ENCODE measurements at regions not wholly inside any gene's neighbourhood (a gene's known extent, or its start where the extent isn't known, plus 50 kb on each side); places are given as distances from the start of the nearest gene placed in this dataset.

- H2BK120ac ChIP-seq (replicated peaks; ENCODE audit: low read depth, low read length) = no peak overlapping the region
- H3K36me3 ChIP-seq (ENCODE audit: control insufficient read depth in 2 of 4, insufficient read depth in 4 of 4, low read length in 3 of 4) = no peaks in the 10 kb centered on the region
- H3K18ac ChIP-seq (ENCODE audit: extremely low read depth, low read length) = no peak overlapping the region
- H3K79me2 ChIP-seq (ENCODE audit: control insufficient read depth in 1 of 2, insufficient read depth in 2 of 2, low read length in 2 of 2) = no peaks in the 10 kb centered on the region
- no peak overlapping the region for H2BK15ac ChIP-seq (ENCODE audit: low read length)
- H4K20me1 ChIP-seq (replicated peaks in 1 of 2; ENCODE audit: control insufficient read depth in 1 of 2, insufficient read depth in 2 of 2, low read length in 2 of 2) = no peaks in the 10 kb centered on the region
- no peak overlapping the region for H4K91ac ChIP-seq (replicated peaks; ENCODE audit: insufficient read length, low read length)
- H2BK20ac ChIP-seq (ENCODE audit: low read length) = no peak overlapping the region
- H3K4ac ChIP-seq (replicated peaks; ENCODE audit: insufficient read length, low read depth, low read length) = no peak overlapping the region
- no peak overlapping the region for H2AK5ac ChIP-seq (ENCODE audit: low read depth, low read length)
- H3K14ac ChIP-seq (ENCODE audit: insufficient read length) = no peak overlapping the region
- H3K9me3 ChIP-seq (ENCODE audit: insufficient read depth in 2 of 2, low read depth in 1 of 2, low read length in 1 of 2) = no peaks in the 10 kb centered on the region
- ChIA-PET CTCF (ENCODE audit: partially characterized antibody) (interaction anchor here (0.7 kb wide), 1 partner anchor 18 kb away, joined by 4 read pairs; no protein-coding TSS in a partner anchor), POLR2A (ENCODE audit: partially characterized antibody) (no interaction called here)
- no peaks in the 10 kb centered on the region for H3K79me1 ChIP-seq (ENCODE audit: low read depth, low read length)
- FAIRE-seq (no peak), DNase-seq (ENCODE audit: low read depth in 1 of 2, low spot score in 2 of 2) (no peak)
- no peak overlapping the region for H3K9ac ChIP-seq (replicated peaks in 1 of 4; ENCODE audit: extremely low read depth in 1 of 4, low read depth in 3 of 4, low read length in 3 of 4)
- H3K4me1 ChIP-seq (replicated peaks in 1 of 4; ENCODE audit: control insufficient read depth in 3 of 4, insufficient read depth in 4 of 4, low read length in 3 of 4) = peaks cover 4 to 8% (median 5%) of the 10 kb centered on the region in 4 experiments; a peak in 4 of 7 replicates
- TF ChIP-seq SP4 (IDR thresholded peaks at IDR 0.05; ENCODE audit: low read length) (no peak), EP300 (IDR thresholded peaks at IDR 0.05; ENCODE audit: borderline replicate concordance in 1 of 2, low read depth in 2 of 2, low read length in 2 of 2) (no peak), TBP (IDR thresholded peaks at IDR 0.05; ENCODE audit: low read depth, low read length) (no peak), GABPA (IDR thresholded peaks at IDR 0.05; ENCODE audit: borderline replicate concordance, insufficient read depth, low read length) (no peak), SIRT6 (IDR thresholded peaks at IDR 0.05; ENCODE audit: low read length) (no peak), POLR2A (IDR thresholded peaks at IDR 0.05; ENCODE audit: control extremely low read depth in 1 of 2, low read depth in 2 of 2, low read length in 2 of 2) (no peak), RBBP5 (IDR thresholded peaks at IDR 0.05; ENCODE audit: borderline replicate concordance, low read depth, low read length) (no peak), CHD2 (IDR thresholded peaks at IDR 0.05; ENCODE audit: low read length) (no peak), BRCA1 (IDR thresholded peaks at IDR 0.05; ENCODE audit: low read depth, low read length) (no peak), CBX8 (IDR thresholded peaks at IDR 0.05; ENCODE audit: borderline replicate concordance, low read depth, low read length) (no peak), KDM5A (IDR thresholded peaks at IDR 0.05; ENCODE audit: low read length) (no peak), CBX5 (IDR thresholded peaks at IDR 0.05; ENCODE audit: low read depth, low read length) (no peak), TCF12 (IDR thresholded peaks at IDR 0.05; ENCODE audit: low read depth, low read length) (no peak)
- TF ChIP-seq, protein P1, sequence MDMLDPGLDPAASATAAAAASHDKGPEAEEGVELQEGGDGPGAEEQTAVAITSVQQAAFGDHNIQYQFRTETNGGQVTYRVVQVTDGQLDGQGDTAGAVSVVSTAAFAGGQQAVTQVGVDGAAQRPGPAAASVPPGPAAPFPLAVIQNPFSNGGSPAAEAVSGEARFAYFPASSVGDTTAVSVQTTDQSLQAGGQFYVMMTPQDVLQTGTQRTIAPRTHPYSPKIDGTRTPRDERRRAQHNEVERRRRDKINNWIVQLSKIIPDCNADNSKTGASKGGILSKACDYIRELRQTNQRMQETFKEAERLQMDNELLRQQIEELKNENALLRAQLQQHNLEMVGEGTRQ (IDR thresholded peaks at IDR 0.05; ENCODE audit: low read length) = no peak
- WGBS, 2 experiments (ENCODE audit: extremely low coverage in 1 of 2, insufficient coverage in 1 of 2, insufficient read length in 1 of 2, insufficient replicate concordance in 2 of 2, low coverage in 1 of 2, low lambda C conversion rate in 2 of 2, missing lambda C conversion rate in 1 of 2) = 100% methylated on average over 1 of the region's 1 CpG; no CpG with 5 or more reads in 1 of the 2 experiments
- no peaks in the 10 kb centered on the region for H3K23me2 ChIP-seq (ENCODE audit: low read depth, low read length)
- no peak overlapping the region for H4K8ac ChIP-seq (ENCODE audit: extremely low read depth, insufficient read depth, low read length)
- no peak overlapping the region for H3K23ac ChIP-seq (ENCODE audit: insufficient read length)
- H2BK5ac ChIP-seq (ENCODE audit: low read depth, low read length) = no peak overlapping the region
- H3K27me3 ChIP-seq (replicated peaks in 1 of 4; ENCODE audit: control insufficient read depth in 3 of 4, extremely low read depth in 1 of 4, insufficient read depth in 3 of 4, low read length in 3 of 4) = no peaks in the 10 kb centered on the region
- H3K27ac ChIP-seq (ENCODE audit: low read depth, low read length) = no peak overlapping the region
- H3K56ac ChIP-seq (replicated peaks; ENCODE audit: insufficient read length, low read depth, low read length) = no peak overlapping the region
- no peak overlapping the region for H3K4me2 ChIP-seq (ENCODE audit: insufficient read depth in 1 of 2, low read depth in 2 of 2, low read length in 2 of 2)
- no peak overlapping the region for H2BK12ac ChIP-seq (ENCODE audit: low read depth, low read length)
- H3K4me3 ChIP-seq (ENCODE audit: extremely low read depth in 1 of 4, insufficient read depth in 2 of 4, low read depth in 3 of 4, low read length in 4 of 4) = no peak overlapping the region
- H2AFZ ChIP-seq (ENCODE audit: low read length) = no peak overlapping the region
- H4K5ac ChIP-seq (ENCODE audit: insufficient read length, low read depth, low read length) = no peak overlapping the region
Observed at GRCh38 chr11:92717240-92717639, 252.2 kb upstream of the MTNR1B start.
